ENCODE measurements at regions not wholly inside any gene's neighbourhood (a gene's known extent, or its start where the extent isn't known, plus 50 kb on each side); places are given as distances from the start of the nearest gene placed in this dataset.

DNA sequence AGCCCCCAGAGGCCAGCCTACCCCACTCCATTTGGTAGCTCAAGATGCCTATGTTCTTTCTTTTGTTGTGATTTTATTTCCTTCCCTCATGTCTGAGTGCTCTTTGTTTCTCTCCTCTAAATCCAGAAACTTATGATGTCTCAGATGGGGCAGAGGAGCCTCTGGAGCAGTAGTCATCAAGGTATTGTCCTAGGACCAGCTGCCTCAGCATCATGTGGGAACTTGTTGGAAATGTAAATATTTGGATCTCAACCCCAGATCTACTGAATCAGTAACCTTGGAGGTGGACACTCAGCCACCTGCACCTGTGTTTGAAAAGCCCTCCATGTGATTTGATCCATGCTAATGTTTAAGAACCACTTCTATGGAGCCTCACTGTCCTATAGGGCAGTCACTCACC lies 593.1 kb upstream of the PLXNA2 start:
- H3K4me3 ChIP-seq (ENCODE audit: low read depth, low read length), result no peak overlapping the region
- DNase-seq, result no peak
- no peaks in the 10 kb centered on the region for H3K27me3 ChIP-seq (ENCODE audit: insufficient read depth, low read depth, severe bottlenecking)
- TF ChIP-seq, protein P1, sequence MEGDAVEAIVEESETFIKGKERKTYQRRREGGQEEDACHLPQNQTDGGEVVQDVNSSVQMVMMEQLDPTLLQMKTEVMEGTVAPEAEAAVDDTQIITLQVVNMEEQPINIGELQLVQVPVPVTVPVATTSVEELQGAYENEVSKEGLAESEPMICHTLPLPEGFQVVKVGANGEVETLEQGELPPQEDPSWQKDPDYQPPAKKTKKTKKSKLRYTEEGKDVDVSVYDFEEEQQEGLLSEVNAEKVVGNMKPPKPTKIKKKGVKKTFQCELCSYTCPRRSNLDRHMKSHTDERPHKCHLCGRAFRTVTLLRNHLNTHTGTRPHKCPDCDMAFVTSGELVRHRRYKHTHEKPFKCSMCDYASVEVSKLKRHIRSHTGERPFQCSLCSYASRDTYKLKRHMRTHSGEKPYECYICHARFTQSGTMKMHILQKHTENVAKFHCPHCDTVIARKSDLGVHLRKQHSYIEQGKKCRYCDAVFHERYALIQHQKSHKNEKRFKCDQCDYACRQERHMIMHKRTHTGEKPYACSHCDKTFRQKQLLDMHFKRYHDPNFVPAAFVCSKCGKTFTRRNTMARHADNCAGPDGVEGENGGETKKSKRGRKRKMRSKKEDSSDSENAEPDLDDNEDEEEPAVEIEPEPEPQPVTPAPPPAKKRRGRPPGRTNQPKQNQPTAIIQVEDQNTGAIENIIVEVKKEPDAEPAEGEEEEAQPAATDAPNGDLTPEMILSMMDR (IDR thresholded peaks at IDR 0.05; ENCODE audit: low read depth, low read length), result no peak
- no peaks in the 10 kb centered on the region for H3K36me3 ChIP-seq
- H3K9me3 ChIP-seq (ENCODE audit: severe bottlenecking), result no peaks in the 10 kb centered on the region
- H3K27ac ChIP-seq, result no peak overlapping the region

DNA sequence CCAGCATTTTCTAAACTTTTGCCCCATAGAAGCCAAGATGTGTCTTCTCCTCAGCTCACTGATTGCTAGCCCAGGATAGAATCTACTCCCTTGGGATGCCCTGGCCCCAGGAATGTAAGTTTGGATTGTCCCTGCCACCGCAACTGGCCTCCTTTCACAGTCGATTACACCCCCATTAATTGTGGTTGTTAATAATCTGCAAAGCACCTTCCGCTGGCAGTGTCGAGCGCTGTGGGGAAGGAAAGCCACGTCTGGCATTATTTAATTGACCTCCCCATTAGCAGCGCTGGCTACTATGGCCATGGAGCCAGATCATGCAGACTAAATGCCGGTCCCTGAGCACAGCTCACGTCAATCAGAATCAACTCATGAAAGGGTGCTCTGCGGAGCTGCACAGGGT lies 597.3 kb upstream of the PLXNA2 start:
- no peaks in the 10 kb centered on the region for H3K36me3 ChIP-seq
- no peaks in the 10 kb centered on the region for H3K9me3 ChIP-seq (ENCODE audit: severe bottlenecking)
- no peak overlapping the region for H3K4me3 ChIP-seq (ENCODE audit: low read depth, low read length)
- TF ChIP-seq, protein P1 (IDR thresholded peaks at IDR 0.05; ENCODE audit: low read depth, low read length), result no peak
- no peak overlapping the region for H3K27ac ChIP-seq
- DNase-seq, result no peak
- H3K27me3 ChIP-seq (ENCODE audit: insufficient read depth, low read depth, severe bottlenecking), result no peaks in the 10 kb centered on the region

DNA sequence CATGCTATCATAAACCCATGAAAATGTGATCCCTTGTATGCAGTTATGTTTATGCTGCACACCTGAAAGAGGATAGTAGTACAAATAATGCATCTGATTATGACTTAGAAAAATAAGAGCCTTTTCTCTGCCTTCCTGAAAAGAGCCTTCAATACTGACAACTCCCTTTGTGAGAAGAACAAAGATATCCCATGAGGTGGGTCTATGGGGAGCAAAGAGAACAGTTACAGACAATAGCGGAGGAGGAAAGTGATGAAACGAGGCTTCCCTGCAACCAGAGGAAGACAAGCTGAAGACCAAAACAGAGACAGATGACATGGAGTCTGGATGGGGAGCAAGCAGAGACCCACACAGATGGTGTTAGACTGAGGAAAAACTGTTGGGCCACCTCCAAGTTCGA lies 598.3 kb upstream of the PLXNA2 start:
- H3K4me3 ChIP-seq (ENCODE audit: low read depth, low read length), result no peak overlapping the region
- no peak overlapping the region for H3K27ac ChIP-seq
- DNase-seq, result no peak
- no peaks in the 10 kb centered on the region for H3K9me3 ChIP-seq (ENCODE audit: severe bottlenecking)
- H3K36me3 ChIP-seq, result no peaks in the 10 kb centered on the region
- no peaks in the 10 kb centered on the region for H3K27me3 ChIP-seq (ENCODE audit: insufficient read depth, low read depth, severe bottlenecking)
- TF ChIP-seq, protein P1 (IDR thresholded peaks at IDR 0.05; ENCODE audit: low read depth, low read length), result no peak

DNA sequence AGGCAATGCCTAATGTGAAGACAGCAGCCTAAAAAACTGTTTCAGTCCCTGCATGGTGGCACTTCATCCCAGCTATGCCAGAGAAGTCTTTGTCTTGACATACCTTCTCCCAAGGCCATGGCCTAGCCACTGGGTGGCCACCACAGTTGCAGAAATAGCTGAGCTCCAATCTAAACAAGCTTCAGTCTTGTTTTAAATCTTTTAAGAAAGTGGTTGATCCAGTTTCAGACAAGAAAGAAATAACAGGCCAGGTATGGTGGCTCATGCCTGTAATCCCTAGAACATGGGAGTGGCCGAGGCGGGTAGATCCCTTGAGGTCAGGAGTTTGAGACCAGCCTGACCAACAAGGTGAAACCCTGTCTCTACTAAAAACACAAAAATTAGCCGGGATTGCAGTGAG lies 600.0 kb upstream of the PLXNA2 start:
- H3K4me3 ChIP-seq (ENCODE audit: low read depth, low read length), result no peak overlapping the region
- H3K36me3 ChIP-seq, result no peaks in the 10 kb centered on the region
- H3K27me3 ChIP-seq (ENCODE audit: insufficient read depth, low read depth, severe bottlenecking), result no peaks in the 10 kb centered on the region
- TF ChIP-seq, protein P1 (IDR thresholded peaks at IDR 0.05; ENCODE audit: low read depth, low read length), result no peak
- no peaks in the 10 kb centered on the region for H3K9me3 ChIP-seq (ENCODE audit: severe bottlenecking)
- H3K27ac ChIP-seq, result no peak overlapping the region
- no peak for DNase-seq

DNA sequence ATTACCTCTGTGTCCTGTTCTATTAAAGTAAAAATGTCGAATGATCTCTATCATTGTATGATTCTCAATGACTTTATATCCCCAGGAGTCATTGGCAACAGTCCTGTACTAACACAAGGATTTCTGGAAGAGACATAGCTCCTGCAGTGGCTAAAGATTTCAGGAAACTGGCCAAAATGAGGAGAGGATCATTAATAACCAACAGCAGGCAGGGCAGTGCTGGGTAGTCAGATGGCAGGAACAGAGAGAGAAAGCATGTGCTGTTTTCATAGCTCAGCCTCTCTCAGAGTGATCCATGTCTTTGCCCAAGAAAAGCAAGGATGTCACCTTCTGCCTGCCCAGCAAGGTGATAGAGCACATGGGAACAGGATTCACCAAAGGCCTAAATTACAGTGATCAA lies 604.7 kb upstream of the PLXNA2 start:
- TF ChIP-seq, protein P1 (IDR thresholded peaks at IDR 0.05; ENCODE audit: low read depth, low read length), result no peak
- H3K27ac ChIP-seq, result no peak overlapping the region
- DNase-seq, result no peak
- H3K4me3 ChIP-seq (ENCODE audit: low read depth, low read length), result no peak overlapping the region
- H3K27me3 ChIP-seq (ENCODE audit: insufficient read depth, low read depth, severe bottlenecking), result no peaks in the 10 kb centered on the region
- no peaks in the 10 kb centered on the region for H3K36me3 ChIP-seq
- H3K9me3 ChIP-seq (ENCODE audit: severe bottlenecking), result no peaks in the 10 kb centered on the region

DNA sequence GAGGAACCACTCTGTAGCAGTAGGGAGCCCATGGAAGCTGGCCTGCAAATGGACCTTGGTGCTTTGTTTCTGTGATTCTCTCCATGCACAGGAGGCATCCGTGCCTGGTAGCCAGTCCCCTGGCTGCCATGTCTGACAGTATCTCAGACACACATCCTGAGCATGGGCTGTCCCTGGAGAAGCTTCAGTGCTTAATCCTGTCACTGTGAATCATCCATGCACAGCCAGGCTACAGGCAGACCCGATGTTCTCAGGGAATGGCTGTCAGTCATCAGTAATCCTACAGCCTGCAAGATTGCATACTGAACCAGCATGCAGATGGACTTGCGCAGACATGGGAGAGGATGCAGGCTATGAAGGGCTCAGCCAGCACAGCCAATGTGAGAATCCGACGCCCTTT lies 606.3 kb upstream of the PLXNA2 start:
- H3K4me3 ChIP-seq (ENCODE audit: low read depth, low read length), result no peak overlapping the region
- H3K9me3 ChIP-seq (ENCODE audit: severe bottlenecking), result no peaks in the 10 kb centered on the region
- TF ChIP-seq, protein P1 (IDR thresholded peaks at IDR 0.05; ENCODE audit: low read depth, low read length), result no peak
- peak overlapping the region; percentile 63 for H3K27ac ChIP-seq
- no peaks in the 10 kb centered on the region for H3K27me3 ChIP-seq (ENCODE audit: insufficient read depth, low read depth, severe bottlenecking)
- no peaks in the 10 kb centered on the region for H3K36me3 ChIP-seq
- DNase-seq, result peak; percentile 83

Measured in WERI-Rb-1 (cell line).